ENCODE measurements at regions not wholly inside any gene's neighbourhood (a gene's known extent, or its start where the extent isn't known, plus 50 kb on each side); places are given as distances from the start of the nearest gene placed in this dataset.
A peak's percentile ranks its signal among the peaks of the same experiment; 100 is the strongest.

GRCh38 chr2:106582148-106583143, 95.3 kb downstream of the CD8B2 start:
- WGBS, 3 donors: 5 to 6% (median 6%) methylated on average over 29 of the region's 29 CpGs
- TF ChIP-seq CTCF (IDR thresholded peaks at IDR 0.05): peak; percentile 83
- no peaks in the 10 kb centered on the region for H3K9me3 ChIP-seq
- intact Hi-C loops (cut with DNase I): loop anchor here (2.0 to 5.0 kb wide), 3 partner anchors 38 to 480 kb away; no protein-coding TSS in a partner anchor
- ATAC-seq (peak; percentile 82 to 95 (median 86)), DNase-seq (peak; percentile 56 to 76)
- peak overlapping the region; percentile 27 for H3K4me3 ChIP-seq
- H3K4me1 ChIP-seq: no peaks in the 10 kb centered on the region
- H3K36me3 ChIP-seq (ENCODE audit: insufficient read depth in 1 of 2, low read depth in 1 of 2): no peaks in the 10 kb centered on the region
- no peak overlapping the region for H3K27ac ChIP-seq
- peaks cover 0 to 18% (median 9%) of the 10 kb centered on the region in 3 donors for H3K27me3 ChIP-seq (ENCODE audit: insufficient read depth in 3 of 3, low read length in 2 of 3)

GRCh38 chr2:106584304-106584954, 97.3 kb downstream of the CD8B2 start:
- Histone ChIP-seq H3K36me3 (ENCODE audit: insufficient read depth in 1 of 2, low read depth in 1 of 2) (no peaks in the 10 kb centered on the region), H3K4me3 (no peak overlapping the region), H3K27ac (no peak overlapping the region), H3K4me1 (no peaks in the 10 kb centered on the region), H3K27me3 (ENCODE audit: insufficient read depth in 3 of 3, low read length in 2 of 3) (peaks cover 0 to 12% (median 9%) of the 10 kb centered on the region in 3 donors), H3K9me3 (no peaks in the 10 kb centered on the region)
- no peak for DNase-seq
- ATAC-seq: no peak
- WGBS, 3 donors: 29 to 41% (median 39%) methylated on average over 45 to 47 of the region's 47 CpGs
- no peak for TF ChIP-seq CTCF (IDR thresholded peaks at IDR 0.05)
- intact Hi-C loops (cut with DNase I): loop anchor here in 1 of 2 donors (5.0 kb wide), 1 partner anchor 482 kb away; no protein-coding TSS in a partner anchor

- H3K4me3 ChIP-seq: no peak overlapping the region
- no peaks in the 10 kb centered on the region for H3K27me3 ChIP-seq (ENCODE audit: insufficient read depth in 3 of 3, low read length in 2 of 3)
- ATAC-seq: no peak
- H3K36me3 ChIP-seq (ENCODE audit: insufficient read depth in 1 of 2, low read depth in 1 of 2): no peaks in the 10 kb centered on the region
- 53 to 56% (median 53%) methylated on average over 4 of the region's 4 CpGs for WGBS, 3 donors
- H3K27ac ChIP-seq: no peak overlapping the region
- TF ChIP-seq CTCF (IDR thresholded peaks at IDR 0.05): no peak
- H3K4me1 ChIP-seq: no peaks in the 10 kb centered on the region
- no peak for DNase-seq
- H3K9me3 ChIP-seq: no peaks in the 10 kb centered on the region
- intact Hi-C loops (cut with DNase I): no loop called here
These were observed 109.7 kb downstream of the CD8B2 start for GRCh38 chr2:106596844-106597243.

GRCh38 chr2:106599540-106599939, 112.4 kb downstream of the CD8B2 start:
- Histone ChIP-seq H3K27ac (no peak overlapping the region), H3K4me1 (no peaks in the 10 kb centered on the region), H3K9me3 (no peaks in the 10 kb centered on the region), H3K4me3 (no peak overlapping the region), H3K27me3 (ENCODE audit: insufficient read depth in 3 of 3, low read length in 2 of 3) (no peaks in the 10 kb centered on the region), H3K36me3 (ENCODE audit: insufficient read depth in 1 of 2, low read depth in 1 of 2) (no peaks in the 10 kb centered on the region)
- ATAC-seq (no peak), DNase-seq (no peak)
- 92 to 96% (median 93%) methylated on average over 3 of the region's 3 CpGs for WGBS, 3 donors
- TF ChIP-seq CTCF (IDR thresholded peaks at IDR 0.05): no peak
- intact Hi-C loops (cut with DNase I): no loop called here

Measured in psoas muscle (tissue), 7 donors.